Right lobe of liver (tissue), 6 donors: ENCODE measurements at regions not wholly inside any gene's neighbourhood (a gene's known extent, or its start where the extent isn't known, plus 50 kb on each side); places are given as distances from the start of the nearest gene placed in this dataset.

Source experiments
- ATAC-seq, 4 donors: fragments of 200-7000 bp; cut with Tn5 transposase; one replicate each; pipeline ENCODE4 v1.9.1; 2020; ENCODE audit warnings: mild to moderate bottlenecking in 4 of 4, moderate library complexity in 4 of 4
- DNase-seq, 3 donors: peaks; one replicate each; pipeline ENCODE4 v3.0.0-alpha.2; 2020
- H3K27ac ChIP-seq, 3 donors: fragments of 200-600 bp; one replicate each; pipeline ENCODE4 v1.8.0; 2022
- H3K27me3 ChIP-seq, 2 donors: fragments of 200-600 bp; one replicate each; pipeline ENCODE4 v1.8.0; 2022
- H3K36me3 ChIP-seq, 4 donors: fragments of 200-600 bp; sonication (generic) in 1 of 4; one replicate each; pipeline versions ENCODE4 v1.5.1 to v1.8.0; 2017 to 2022; ENCODE audit warnings: control low read depth in 1 of 4
- H3K4me1 ChIP-seq, 4 donors: fragments of 200-600 bp; sonication (generic) in 1 of 4; one replicate each; pipeline versions ENCODE4 v1.5.1 to v1.8.0; 2017 to 2022; ENCODE audit warnings: control low read depth in 1 of 4
- H3K4me3 ChIP-seq, 3 donors: fragments of 200-600 bp; one replicate each; pipeline ENCODE4 v1.8.0; 2022
- H3K9me3 ChIP-seq, 4 donors: fragments of 200-600 bp; sonication (generic) in 1 of 4; one replicate each; pipeline versions ENCODE4 v1.5.1 to v1.8.0; 2017 to 2022; ENCODE audit warnings: control low read depth in 1 of 4
- CTCF ChIP-seq, 4 donors: fragments of 200-600 bp in 3 of 4; fragments of 450-650 bp in 1 of 4; IDR thresholded peaks; one replicate each; pipeline versions ENCODE4 v1.5.1 to v1.8.0; 2016 to 2022; ENCODE audit warnings: antibody characterized with exemption in 4 of 4, mild to moderate bottlenecking in 2 of 4
- POLR2A ChIP-seq: fragments of 450-650 bp; IDR thresholded peaks from one replicate; pipeline ENCODE4 v1.6.1; 2017; ENCODE audit warnings: antibody characterized with exemption, mild to moderate bottlenecking
- WGBS: methylation state at CpG from one replicate; pipeline ENCODE4 v1.1.6; 2018; ENCODE audit warnings: low coverage, low lambda C conversion rate; ENCODE audit not compliant: insufficient coverage; ENCODE audit errors: missing lambda C conversion rate; 5-methylcytosine and 5-hydroxymethylcytosine counted together
- intact Hi-C, 2 donors: fragments of 100-400 bp; cut with DNase I; formaldehyde crosslinking; loops; one replicate each; pipeline versions ENCODE4 v1.11.2 to v1.14.1; 2022
- donor health status: DM: no; HTN: yes; CAD: no.
- donor health status: DM: no; HTN: no; CAD: no.
- donor health status: DM: no; HTN: no; CAD: no.
- donor health status: DM: no; HTN: yes; CAD: no.
- donor health status: DM: no; HTN: yes; CAD: no.

- no peak overlapping the region for H3K4me3 ChIP-seq
- H3K9me3 ChIP-seq = no peaks in the 10 kb centered on the region
- no peaks in the 10 kb centered on the region for H3K36me3 ChIP-seq
- no peaks in the 10 kb centered on the region for H3K4me1 ChIP-seq
- no peak for TF ChIP-seq POLR2A
- no peak for TF ChIP-seq CTCF (IDR thresholded peaks at IDR 0.05)
- no peak overlapping the region for H3K27ac ChIP-seq
- DNase-seq (no peak), ATAC-seq (no peak)
- intact Hi-C loops = no loop called here
- 75% methylated on average over 3 of the region's 3 CpGs for WGBS
- no peaks in the 10 kb centered on the region for H3K27me3 ChIP-seq
Observed at GRCh38 chr1:90386899-90387720, 330.0 kb downstream of the BARHL2 start.

- intact Hi-C loops = no loop called here
- H3K4me1 ChIP-seq = no peaks in the 10 kb centered on the region
- H3K9me3 ChIP-seq = no peaks in the 10 kb centered on the region
- 78% methylated on average over 4 of the region's 6 CpGs for WGBS
- DNase-seq = no peak
- no peak overlapping the region for H3K4me3 ChIP-seq
- ATAC-seq = no peak
- no peaks in the 10 kb centered on the region for H3K27me3 ChIP-seq
- H3K27ac ChIP-seq = no peak overlapping the region
- TF ChIP-seq CTCF (IDR thresholded peaks at IDR 0.05) (no peak), POLR2A (no peak)
- no peaks in the 10 kb centered on the region for H3K36me3 ChIP-seq
Observed at GRCh38 chr1:90384193-90384592, 332.9 kb downstream of the BARHL2 start.

GRCh38 chr1:90382161-90382560 lies 334.9 kb downstream of the BARHL2 start:
- DNase-seq = no peak
- 75% methylated on average over 4 of the region's 4 CpGs for WGBS

GRCh38 chr1:90381598-90381997 lies 335.5 kb downstream of the BARHL2 start:
- no peak for TF ChIP-seq POLR2A
- TF ChIP-seq CTCF (IDR thresholded peaks at IDR 0.05) = no peak
- 53% methylated on average over 4 of the region's 4 CpGs for WGBS
- ATAC-seq (no peak), DNase-seq (no peak)
- Histone ChIP-seq H3K4me1 (no peaks in the 10 kb centered on the region), H3K4me3 (no peak overlapping the region), H3K27ac (no peak overlapping the region), H3K27me3 (no peaks in the 10 kb centered on the region), H3K36me3 (no peaks in the 10 kb centered on the region), H3K9me3 (no peaks in the 10 kb centered on the region)
- intact Hi-C loops = no loop called here

More at GRCh38 chr1:90382161-90382560, 334.9 kb downstream of the BARHL2 start:
- TF ChIP-seq POLR2A = no peak
- TF ChIP-seq CTCF (IDR thresholded peaks at IDR 0.05) = no peak
- ATAC-seq = no peak
- no peak overlapping the region for H3K4me3 ChIP-seq
- no peaks in the 10 kb centered on the region for H3K4me1 ChIP-seq
- no peaks in the 10 kb centered on the region for H3K36me3 ChIP-seq
- intact Hi-C loops = no loop called here
- H3K9me3 ChIP-seq = no peaks in the 10 kb centered on the region
- H3K27ac ChIP-seq = no peak overlapping the region
- no peaks in the 10 kb centered on the region for H3K27me3 ChIP-seq
